ENCODE measurements at regions not wholly inside any gene's neighbourhood (a gene's known extent, or its start where the extent isn't known, plus 50 kb on each side); places are given as distances from the start of the nearest gene placed in this dataset.

- DNase-seq (ENCODE audit: low spot score), result no peak
- no peak for TF ChIP-seq CTCF (IDR thresholded peaks at IDR 0.05)
- Histone ChIP-seq H3K36me3 (no peaks in the 10 kb centered on the region), H3K9me3 (peaks cover 0 to 5% of the 10 kb centered on the region in 2 donors), H3K4me1 (no peaks in the 10 kb centered on the region), H3K4me3 (no peak overlapping the region), H3K27me3 (no peaks in the 10 kb centered on the region), H3K27ac (no peak overlapping the region)
These were observed 149.7 kb upstream of the IRX4 start for GRCh38 chr5:2032432-2032831.

- no peak for TF ChIP-seq CTCF (IDR thresholded peaks at IDR 0.05)
These were observed 148.9 kb upstream of the IRX4 start for GRCh38 chr5:2031581-2031980.

GRCh38 chr5:2030131-2030530 is 147.4 kb upstream of the IRX4 start:
- Histone ChIP-seq H3K27ac (no peak overlapping the region), H3K36me3 (no peaks in the 10 kb centered on the region), H3K4me3 (no peak overlapping the region), H3K4me1 (no peaks in the 10 kb centered on the region), H3K9me3 (peaks cover 0 to 11% of the 10 kb centered on the region in 2 donors), H3K27me3 (no peaks in the 10 kb centered on the region)
- no peak for DNase-seq (ENCODE audit: low spot score)
- no peak for TF ChIP-seq CTCF (IDR thresholded peaks at IDR 0.05)

More at GRCh38 chr5:2031581-2031980, 148.9 kb upstream of the IRX4 start:
- Histone ChIP-seq H3K9me3 (peaks cover 0 to 5% of the 10 kb centered on the region in 2 donors), H3K27ac (no peak overlapping the region), H3K36me3 (no peaks in the 10 kb centered on the region), H3K4me3 (no peak overlapping the region), H3K4me1 (no peaks in the 10 kb centered on the region), H3K27me3 (no peaks in the 10 kb centered on the region)
- no peak for DNase-seq (ENCODE audit: low spot score)

GRCh38 chr5:2029206-2029605 is 146.5 kb upstream of the IRX4 start:
- TF ChIP-seq CTCF (IDR thresholded peaks at IDR 0.05), result no peak
- Histone ChIP-seq H3K27ac (no peak overlapping the region), H3K4me1 (no peaks in the 10 kb centered on the region), H3K4me3 (no peak overlapping the region), H3K27me3 (no peaks in the 10 kb centered on the region), H3K36me3 (no peaks in the 10 kb centered on the region), H3K9me3 (peaks cover 0 to 11% of the 10 kb centered on the region in 2 donors)
- DNase-seq (ENCODE audit: low spot score), result no peak

- Histone ChIP-seq H3K4me3 (no peak overlapping the region), H3K4me1 (no peaks in the 10 kb centered on the region), H3K36me3 (no peaks in the 10 kb centered on the region), H3K27me3 (no peaks in the 10 kb centered on the region), H3K9me3 (peaks cover 0 to 6% of the 10 kb centered on the region in 2 donors), H3K27ac (no peak overlapping the region)
- DNase-seq (ENCODE audit: low spot score), result no peak
- no peak for TF ChIP-seq CTCF (IDR thresholded peaks at IDR 0.05)
These were observed 145.1 kb upstream of the IRX4 start for GRCh38 chr5:2027790-2028189.

- TF ChIP-seq CTCF (IDR thresholded peaks at IDR 0.05), result no peak
These were observed 142.4 kb upstream of the IRX4 start for GRCh38 chr5:2024986-2025721.

More at GRCh38 chr5:2024986-2025721, 142.4 kb upstream of the IRX4 start:
- Histone ChIP-seq H3K4me1 (no peaks in the 10 kb centered on the region), H3K27ac (no peak overlapping the region), H3K4me3 (no peak overlapping the region), H3K9me3 (peaks cover 0 to 6% of the 10 kb centered on the region in 2 donors), H3K36me3 (no peaks in the 10 kb centered on the region), H3K27me3 (no peaks in the 10 kb centered on the region)
- DNase-seq (ENCODE audit: low spot score), result peak; percentile 38
